ENCODE measurements at regions not wholly inside any gene's neighbourhood (a gene's known extent, or its start where the extent isn't known, plus 50 kb on each side); places are given as distances from the start of the nearest gene placed in this dataset.

DNA sequence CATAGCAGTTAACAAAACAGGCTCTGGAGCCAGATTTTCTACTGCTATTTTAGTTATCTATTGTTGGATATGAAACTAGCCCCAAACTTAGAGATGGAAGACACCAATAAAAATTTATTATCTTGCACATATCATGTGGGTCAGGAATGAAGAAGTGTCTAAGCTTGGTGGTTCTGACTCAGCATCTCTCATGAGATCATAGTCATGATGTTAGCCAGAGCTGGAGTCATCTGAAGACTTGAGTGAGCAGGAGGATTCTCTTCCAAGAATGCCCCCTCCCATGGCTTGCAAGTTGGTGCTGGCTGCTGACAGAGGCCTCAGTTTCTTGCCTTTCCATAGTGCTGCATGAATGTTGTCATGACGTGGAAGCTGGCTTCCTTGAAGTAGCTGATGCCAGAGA lies 68.2 kb upstream of the TAPT1 start:
- no peak for ATAC-seq

DNA sequence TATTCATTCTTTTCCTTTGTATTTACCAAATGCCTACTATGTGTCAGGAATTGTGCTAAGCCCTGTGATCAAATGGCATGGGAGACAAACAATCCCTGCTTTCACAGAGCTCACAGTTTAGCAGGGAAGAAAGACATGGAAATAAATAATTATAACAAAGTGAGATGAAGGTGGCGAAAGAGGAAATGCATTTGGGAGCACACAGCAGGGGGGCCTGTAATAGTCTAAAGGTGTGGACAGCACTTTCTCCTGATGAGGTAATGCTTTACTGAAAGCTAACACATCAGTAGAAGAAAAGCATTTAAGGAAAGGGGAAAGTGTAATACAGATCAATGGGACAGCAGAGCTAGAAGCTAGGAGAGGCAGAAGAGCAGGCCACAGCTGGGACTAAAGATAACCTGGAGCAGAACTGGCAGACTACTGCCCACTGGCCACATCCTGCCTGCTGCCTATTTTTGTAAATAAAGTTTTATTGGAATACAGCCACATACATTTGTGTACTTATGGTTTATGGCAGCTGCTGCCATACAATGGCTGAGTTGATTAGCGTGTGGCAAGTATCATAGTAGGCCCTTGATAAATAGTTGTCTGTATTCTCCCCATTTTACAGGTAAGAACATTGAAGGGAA lies 67.1 kb upstream of the TAPT1 start:
- ATAC-seq, result no peak
- no peak for TF ChIP-seq ZC3H10 (CRISPR knock-in tag; IDR thresholded peaks at IDR 0.05)
- TF ChIP-seq, protein P1, sequence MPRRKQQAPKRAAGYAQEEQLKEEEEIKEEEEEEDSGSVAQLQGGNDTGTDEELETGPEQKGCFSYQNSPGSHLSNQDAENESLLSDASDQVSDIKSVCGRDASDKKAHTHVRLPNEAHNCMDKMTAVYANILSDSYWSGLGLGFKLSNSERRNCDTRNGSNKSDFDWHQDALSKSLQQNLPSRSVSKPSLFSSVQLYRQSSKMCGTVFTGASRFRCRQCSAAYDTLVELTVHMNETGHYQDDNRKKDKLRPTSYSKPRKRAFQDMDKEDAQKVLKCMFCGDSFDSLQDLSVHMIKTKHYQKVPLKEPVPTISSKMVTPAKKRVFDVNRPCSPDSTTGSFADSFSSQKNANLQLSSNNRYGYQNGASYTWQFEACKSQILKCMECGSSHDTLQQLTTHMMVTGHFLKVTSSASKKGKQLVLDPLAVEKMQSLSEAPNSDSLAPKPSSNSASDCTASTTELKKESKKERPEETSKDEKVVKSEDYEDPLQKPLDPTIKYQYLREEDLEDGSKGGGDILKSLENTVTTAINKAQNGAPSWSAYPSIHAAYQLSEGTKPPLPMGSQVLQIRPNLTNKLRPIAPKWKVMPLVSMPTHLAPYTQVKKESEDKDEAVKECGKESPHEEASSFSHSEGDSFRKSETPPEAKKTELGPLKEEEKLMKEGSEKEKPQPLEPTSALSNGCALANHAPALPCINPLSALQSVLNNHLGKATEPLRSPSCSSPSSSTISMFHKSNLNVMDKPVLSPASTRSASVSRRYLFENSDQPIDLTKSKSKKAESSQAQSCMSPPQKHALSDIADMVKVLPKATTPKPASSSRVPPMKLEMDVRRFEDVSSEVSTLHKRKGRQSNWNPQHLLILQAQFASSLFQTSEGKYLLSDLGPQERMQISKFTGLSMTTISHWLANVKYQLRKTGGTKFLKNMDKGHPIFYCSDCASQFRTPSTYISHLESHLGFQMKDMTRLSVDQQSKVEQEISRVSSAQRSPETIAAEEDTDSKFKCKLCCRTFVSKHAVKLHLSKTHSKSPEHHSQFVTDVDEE (CRISPR knock-in tag; IDR thresholded peaks at IDR 0.05), result no peak
- no peak for TF ChIP-seq ZNF70 (CRISPR knock-in tag; IDR thresholded peaks at IDR 0.05)
- TF ChIP-seq, protein P2, sequence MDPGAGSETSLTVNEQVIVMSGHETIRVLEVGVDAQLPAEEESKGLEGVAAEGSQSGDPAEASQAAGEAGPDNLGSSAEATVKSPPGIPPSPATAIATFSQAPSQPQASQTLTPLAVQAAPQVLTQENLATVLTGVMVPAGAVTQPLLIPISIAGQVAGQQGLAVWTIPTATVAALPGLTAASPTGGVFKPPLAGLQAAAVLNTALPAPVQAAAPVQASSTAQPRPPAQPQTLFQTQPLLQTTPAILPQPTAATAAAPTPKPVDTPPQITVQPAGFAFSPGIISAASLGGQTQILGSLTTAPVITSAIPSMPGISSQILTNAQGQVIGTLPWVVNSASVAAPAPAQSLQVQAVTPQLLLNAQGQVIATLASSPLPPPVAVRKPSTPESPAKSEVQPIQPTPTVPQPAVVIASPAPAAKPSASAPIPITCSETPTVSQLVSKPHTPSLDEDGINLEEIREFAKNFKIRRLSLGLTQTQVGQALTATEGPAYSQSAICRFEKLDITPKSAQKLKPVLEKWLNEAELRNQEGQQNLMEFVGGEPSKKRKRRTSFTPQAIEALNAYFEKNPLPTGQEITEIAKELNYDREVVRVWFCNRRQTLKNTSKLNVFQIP (CRISPR knock-in tag; IDR thresholded peaks at IDR 0.05; ENCODE audit: borderline replicate concordance, low read depth), result no peak
- no peak for TF ChIP-seq ISL1 (CRISPR knock-in tag; IDR thresholded peaks at IDR 0.05)
- TF ChIP-seq PPARA (CRISPR knock-in tag; IDR thresholded peaks at IDR 0.05; ENCODE audit: borderline replicate concordance), result no peak
- no peak for TF ChIP-seq OSR1 (CRISPR knock-in tag; IDR thresholded peaks at IDR 0.05)
- no peak for TF ChIP-seq ZFP30 (CRISPR knock-in tag; IDR thresholded peaks at IDR 0.05)
- no peak for TF ChIP-seq ZFP3 (CRISPR knock-in tag; IDR thresholded peaks at IDR 0.05)
- no peak for TF ChIP-seq ZNF8 (CRISPR knock-in tag; IDR thresholded peaks at IDR 0.05)
- TF ChIP-seq CSDC2 (CRISPR knock-in tag; IDR thresholded peaks at IDR 0.05), result no peak
- TF ChIP-seq, protein P3, sequence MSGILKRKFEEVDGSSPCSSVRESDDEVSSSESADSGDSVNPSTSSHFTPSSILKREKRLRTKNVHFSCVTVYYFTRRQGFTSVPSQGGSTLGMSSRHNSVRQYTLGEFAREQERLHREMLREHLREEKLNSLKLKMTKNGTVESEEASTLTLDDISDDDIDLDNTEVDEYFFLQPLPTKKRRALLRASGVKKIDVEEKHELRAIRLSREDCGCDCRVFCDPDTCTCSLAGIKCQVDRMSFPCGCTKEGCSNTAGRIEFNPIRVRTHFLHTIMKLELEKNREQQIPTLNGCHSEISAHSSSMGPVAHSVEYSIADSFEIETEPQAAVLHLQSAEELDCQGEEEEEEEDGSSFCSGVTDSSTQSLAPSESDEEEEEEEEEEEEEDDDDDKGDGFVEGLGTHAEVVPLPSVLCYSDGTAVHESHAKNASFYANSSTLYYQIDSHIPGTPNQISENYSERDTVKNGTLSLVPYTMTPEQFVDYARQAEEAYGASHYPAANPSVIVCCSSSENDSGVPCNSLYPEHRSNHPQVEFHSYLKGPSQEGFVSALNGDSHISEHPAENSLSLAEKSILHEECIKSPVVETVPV (CRISPR knock-in tag; IDR thresholded peaks at IDR 0.05), result no peak

More for the DNA sequence above, 68.2 kb upstream of the TAPT1 start:
- TF ChIP-seq, protein P1 (CRISPR knock-in tag; IDR thresholded peaks at IDR 0.05), result no peak
- TF ChIP-seq, protein P4, sequence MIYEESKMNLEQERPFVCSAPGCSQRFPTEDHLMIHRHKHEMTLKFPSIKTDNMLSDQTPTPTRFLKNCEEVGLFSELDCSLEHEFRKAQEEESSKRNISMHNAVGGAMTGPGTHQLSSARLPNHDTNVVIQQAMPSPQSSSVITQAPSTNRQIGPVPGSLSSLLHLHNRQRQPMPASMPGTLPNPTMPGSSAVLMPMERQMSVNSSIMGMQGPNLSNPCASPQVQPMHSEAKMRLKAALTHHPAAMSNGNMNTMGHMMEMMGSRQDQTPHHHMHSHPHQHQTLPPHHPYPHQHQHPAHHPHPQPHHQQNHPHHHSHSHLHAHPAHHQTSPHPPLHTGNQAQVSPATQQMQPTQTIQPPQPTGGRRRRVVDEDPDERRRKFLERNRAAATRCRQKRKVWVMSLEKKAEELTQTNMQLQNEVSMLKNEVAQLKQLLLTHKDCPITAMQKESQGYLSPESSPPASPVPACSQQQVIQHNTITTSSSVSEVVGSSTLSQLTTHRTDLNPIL (CRISPR knock-in tag; IDR thresholded peaks at IDR 0.05; ENCODE audit: low read depth), result no peak
- no peak for TF ChIP-seq OSR1 (CRISPR knock-in tag; IDR thresholded peaks at IDR 0.05)
- TF ChIP-seq, protein P5, sequence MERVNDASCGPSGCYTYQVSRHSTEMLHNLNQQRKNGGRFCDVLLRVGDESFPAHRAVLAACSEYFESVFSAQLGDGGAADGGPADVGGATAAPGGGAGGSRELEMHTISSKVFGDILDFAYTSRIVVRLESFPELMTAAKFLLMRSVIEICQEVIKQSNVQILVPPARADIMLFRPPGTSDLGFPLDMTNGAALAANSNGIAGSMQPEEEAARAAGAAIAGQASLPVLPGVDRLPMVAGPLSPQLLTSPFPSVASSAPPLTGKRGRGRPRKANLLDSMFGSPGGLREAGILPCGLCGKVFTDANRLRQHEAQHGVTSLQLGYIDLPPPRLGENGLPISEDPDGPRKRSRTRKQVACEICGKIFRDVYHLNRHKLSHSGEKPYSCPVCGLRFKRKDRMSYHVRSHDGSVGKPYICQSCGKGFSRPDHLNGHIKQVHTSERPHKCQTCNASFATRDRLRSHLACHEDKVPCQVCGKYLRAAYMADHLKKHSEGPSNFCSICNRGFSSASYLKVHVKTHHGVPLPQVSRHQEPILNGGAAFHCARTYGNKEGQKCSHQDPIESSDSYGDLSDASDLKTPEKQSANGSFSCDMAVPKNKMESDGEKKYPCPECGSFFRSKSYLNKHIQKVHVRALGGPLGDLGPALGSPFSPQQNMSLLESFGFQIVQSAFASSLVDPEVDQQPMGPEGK (CRISPR knock-in tag; IDR thresholded peaks at IDR 0.05; ENCODE audit: borderline replicate concordance), result no peak
- no peak for TF ChIP-seq ZNF70 (CRISPR knock-in tag; IDR thresholded peaks at IDR 0.05)
- no peak for TF ChIP-seq GLIS3 (CRISPR knock-in tag; IDR thresholded peaks at IDR 0.05)
- TF ChIP-seq PPARA (CRISPR knock-in tag; IDR thresholded peaks at IDR 0.05; ENCODE audit: borderline replicate concordance), result no peak
- TF ChIP-seq ISL1 (CRISPR knock-in tag; IDR thresholded peaks at IDR 0.05), result no peak
- TF ChIP-seq ZFP30 (CRISPR knock-in tag; IDR thresholded peaks at IDR 0.05), result no peak
- TF ChIP-seq CSDC2 (CRISPR knock-in tag; IDR thresholded peaks at IDR 0.05), result no peak
- TF ChIP-seq TCF4 (CRISPR knock-in tag; IDR thresholded peaks at IDR 0.05; ENCODE audit: borderline replicate concordance), result no peak
- no peak for TF ChIP-seq ZNF565 (CRISPR knock-in tag; conservative IDR thresholded peaks at IDR 0.05; ENCODE audit: low read depth)
- TF ChIP-seq ARNTL (CRISPR knock-in tag; IDR thresholded peaks at IDR 0.05; ENCODE audit: borderline replicate concordance, low read depth), result no peak
- TF ChIP-seq RARB (CRISPR knock-in tag; IDR thresholded peaks at IDR 0.05), result no peak
- TF ChIP-seq, protein P2 (CRISPR knock-in tag; IDR thresholded peaks at IDR 0.05; ENCODE audit: borderline replicate concordance, low read depth), result no peak
- no peak for TF ChIP-seq TOX (CRISPR knock-in tag; IDR thresholded peaks at IDR 0.05; ENCODE audit: borderline replicate concordance)
- no peak for TF ChIP-seq BACH2 (CRISPR knock-in tag; IDR thresholded peaks at IDR 0.05; ENCODE audit: borderline replicate concordance)
- no peak for TF ChIP-seq ESRRG (CRISPR knock-in tag; IDR thresholded peaks at IDR 0.05)
- TF ChIP-seq, protein P3 (CRISPR knock-in tag; IDR thresholded peaks at IDR 0.05), result no peak

All from SK-N-SH treated with all-trans-retinoic acid at 6 μM for 48 hours (cell line).